NOMO-1 treated with DMSO at 0.1 percent for 48 hours (cell line): ENCODE measurements at regions not wholly inside any gene's neighbourhood (a gene's known extent, or its start where the extent isn't known, plus 50 kb on each side); places are given as distances from the start of the nearest gene placed in this dataset.
"Not testable (repeated sequence)": the region's sequence is repeated elsewhere in the genome, so short reads cannot be mapped to it uniquely, and the experiment has no call there.

Experiments used
- DNase-seq: peaks from one replicate; lab custom pipeline; 2025; ENCODE audit not compliant: unreplicated experiment; lab: John Stamatoyannopoulos, UW

GRCh38 chr18:49731860-49732311 lies 81.4 kb downstream of the ACAA2 start:
- no peak for DNase-seq

DNA sequence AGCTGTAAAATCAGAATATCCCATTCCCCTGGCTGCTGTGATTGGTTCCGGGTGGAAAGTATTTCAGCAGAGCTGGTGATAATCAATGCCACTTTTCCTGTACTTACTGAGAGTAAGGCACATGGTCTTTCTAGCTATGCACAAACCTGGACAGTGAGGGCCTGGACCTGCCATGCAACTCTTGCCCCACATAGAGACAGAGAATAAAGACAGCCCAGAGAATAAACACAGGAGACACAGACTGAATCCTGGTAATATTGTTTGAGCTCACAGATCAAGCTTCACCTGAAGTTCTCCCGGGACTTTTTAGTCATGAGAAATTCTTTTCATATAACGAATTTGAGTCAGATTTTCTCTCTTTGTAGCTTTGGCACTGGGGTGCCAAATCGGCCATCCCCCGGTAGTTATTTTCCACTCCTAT lies 81.9 kb downstream of the ACAA2 start:
- no peak for DNase-seq

- DNase-seq, result no peak
Measured at GRCh38 chr18:49730951-49731391, 82.4 kb downstream of the ACAA2 start.

DNA sequence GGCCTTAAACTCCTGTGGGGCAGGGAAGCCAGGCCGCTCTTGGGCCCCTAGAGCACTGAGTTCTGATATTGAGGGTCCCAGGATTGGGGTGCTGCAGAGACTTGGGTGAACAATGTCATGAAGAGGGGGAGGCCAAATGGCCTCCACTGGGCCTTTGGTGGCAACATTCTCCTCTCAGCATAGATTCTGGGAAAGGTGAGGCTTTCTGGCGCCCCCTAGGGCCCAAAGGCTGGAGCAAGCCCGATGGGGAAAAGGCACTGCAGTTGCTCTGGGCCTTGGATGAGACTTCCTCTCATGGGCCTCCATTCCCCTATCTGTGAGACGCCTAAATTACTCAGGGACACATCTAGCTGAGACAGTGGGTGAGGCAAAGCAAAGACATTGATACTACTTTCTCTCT lies 84.8 kb downstream of the ACAA2 start:
- DNase-seq, result peak; percentile 24

- no peak for DNase-seq
Measured at GRCh38 chr18:49727816-49728215, 85.5 kb downstream of the ACAA2 start.

GRCh38 chr18:49726675-49726963 lies 86.7 kb downstream of the ACAA2 start:
- DNase-seq, result no peak

DNA sequence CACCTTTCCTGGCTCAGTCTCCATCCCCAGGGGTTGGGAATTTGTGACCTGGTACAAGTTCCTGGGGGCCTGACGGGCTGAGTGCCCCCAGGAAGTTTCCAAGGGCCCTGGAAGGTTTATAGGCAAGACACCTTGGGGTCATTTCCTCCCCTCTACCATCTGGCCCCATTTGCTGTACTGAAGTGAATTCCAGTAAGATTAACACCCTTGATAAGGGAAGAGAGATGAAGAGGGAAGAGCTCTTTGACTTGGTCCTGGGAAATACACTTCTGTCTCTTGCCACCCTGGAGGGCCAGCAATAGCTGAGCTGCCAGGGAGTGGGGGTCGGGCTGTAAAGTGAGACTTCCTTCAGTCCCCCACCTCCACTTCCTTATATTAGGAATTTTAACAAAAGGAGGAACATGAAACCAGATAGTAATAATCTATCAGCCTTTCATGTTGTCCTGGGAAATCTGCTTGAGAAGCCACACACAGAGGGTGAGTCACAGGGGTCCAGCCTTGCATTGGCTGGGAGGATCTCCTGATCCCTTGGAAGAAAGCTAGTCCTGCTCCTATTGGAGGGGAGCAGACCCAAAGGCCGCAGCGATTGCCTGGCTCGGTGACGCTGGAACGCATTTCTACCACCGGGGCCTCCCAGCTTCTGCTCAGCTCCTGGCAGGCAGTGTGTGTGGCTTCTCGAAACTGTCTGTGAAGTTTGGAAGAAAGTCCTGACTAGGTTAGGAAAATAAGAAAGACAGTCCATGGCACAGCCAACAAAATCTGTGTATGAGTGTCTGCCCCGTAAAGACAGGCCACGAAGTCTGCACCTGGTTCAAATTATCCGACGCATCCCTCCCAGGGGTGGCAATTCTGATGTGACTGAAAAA lies 87.3 kb downstream of the ACAA2 start:
- DNase-seq, result no peak

- no peak for DNase-seq
Measured at GRCh38 chr18:49723648-49724180, 89.6 kb downstream of the ACAA2 start.

DNA sequence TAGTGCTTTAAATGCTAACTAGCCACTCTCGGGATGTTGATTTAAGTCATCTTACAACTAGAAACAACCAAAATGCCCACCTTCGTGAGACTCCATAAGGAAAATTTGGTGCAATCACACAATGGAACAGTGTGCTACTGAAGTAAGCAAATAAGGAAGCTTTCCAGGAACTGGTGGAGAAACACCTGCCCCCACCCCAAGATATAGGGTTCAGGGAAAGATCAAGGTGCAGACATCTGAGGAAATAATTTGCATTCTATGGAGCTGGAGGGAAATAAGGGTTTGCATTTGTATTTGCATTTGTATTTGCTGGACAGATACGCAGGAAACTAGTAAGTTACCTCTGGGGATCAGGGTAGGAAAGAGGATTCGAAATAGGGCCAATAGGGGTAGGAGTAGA lies 90.9 kb downstream of the ACAA2 start:
- DNase-seq, result no peak

DNA sequence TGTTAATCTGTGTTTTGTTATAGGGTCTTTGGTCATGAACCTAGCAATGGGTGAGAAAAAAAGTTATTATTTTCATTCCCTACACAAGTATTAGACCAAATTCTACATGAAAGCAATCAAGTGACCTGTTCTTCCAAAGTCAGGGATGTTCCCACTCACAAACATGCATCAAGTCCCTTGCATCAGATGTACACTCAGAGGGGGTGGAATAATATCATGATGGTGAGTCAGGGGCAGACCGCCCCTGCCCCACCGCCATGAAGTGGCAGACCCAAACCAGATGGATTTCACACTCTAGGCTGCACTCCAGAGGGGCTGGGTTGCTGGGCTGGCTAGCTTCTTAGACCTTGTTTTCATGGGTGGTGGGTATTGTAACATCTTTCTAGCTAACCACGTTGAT lies 91.4 kb downstream of the ACAA2 start:
- no peak for DNase-seq

DNA sequence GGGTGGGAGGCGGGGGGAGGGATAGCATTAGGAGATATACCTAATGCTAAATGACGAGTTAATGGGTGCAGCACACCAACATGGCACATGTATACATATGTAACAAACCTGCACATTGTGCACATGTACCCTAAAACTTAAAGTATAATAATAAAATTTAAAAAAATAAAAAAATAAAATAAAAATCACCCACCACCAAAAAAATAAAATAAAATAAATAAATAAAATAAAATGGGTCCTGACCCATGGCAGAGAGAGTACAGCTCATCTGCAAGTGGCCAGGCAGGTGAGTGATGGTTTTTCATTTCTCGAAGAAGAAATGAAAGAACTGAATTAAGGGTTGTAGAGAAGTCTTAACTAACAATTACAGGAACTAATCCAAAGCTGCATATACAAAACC lies 92.4 kb downstream of the ACAA2 start:
- not testable (repeated sequence) for DNase-seq

GRCh38 chr18:49717617-49718016 lies 95.7 kb downstream of the ACAA2 start:
- no peak for DNase-seq

DNA sequence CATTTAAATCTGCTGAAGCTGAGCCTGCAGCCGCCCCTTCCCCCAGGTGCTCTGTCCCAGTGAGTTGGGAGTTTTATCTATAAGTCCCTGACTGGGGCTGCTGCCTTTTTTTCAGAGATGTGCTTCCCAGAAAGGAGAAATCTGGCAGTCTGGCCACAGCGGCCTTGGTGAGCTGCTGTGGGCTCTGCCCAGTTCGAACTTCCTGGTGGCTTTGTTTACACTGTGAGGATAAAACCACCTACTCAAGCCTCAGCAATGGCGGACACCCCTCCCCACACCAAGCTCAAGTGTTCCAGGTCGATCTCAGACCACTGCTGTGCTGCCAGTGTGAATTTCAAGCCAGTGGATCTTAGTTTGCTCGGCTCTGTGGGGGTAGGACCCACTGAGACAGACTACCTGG lies 97.3 kb downstream of the ACAA2 start:
- no peak for DNase-seq

DNA sequence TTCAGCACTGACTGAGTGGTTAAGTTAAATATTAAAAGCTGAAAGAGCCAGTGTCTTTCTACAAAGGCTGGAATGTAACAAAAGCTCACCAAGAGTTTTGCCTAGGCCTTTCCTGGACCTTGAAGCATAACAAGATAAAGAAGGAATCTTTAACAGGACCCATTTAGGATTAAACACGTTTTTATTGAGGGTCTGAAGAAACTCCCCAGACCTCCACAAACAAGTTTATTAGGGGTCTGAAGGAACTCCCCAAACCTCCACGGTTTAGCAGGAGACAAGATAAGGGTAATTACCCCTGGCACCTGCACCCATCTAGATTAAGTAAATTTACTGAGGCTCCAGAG lies 104.0 kb downstream of the ACAA2 start:
- DNase-seq, result no peak

GRCh38 chr18:49708662-49709346 lies 104.5 kb downstream of the ACAA2 start:
- no peak for DNase-seq

- DNase-seq, result no peak
Measured at GRCh38 chr18:49707599-49707998, 105.7 kb downstream of the ACAA2 start.

- DNase-seq, result no peak
Measured at GRCh38 chr18:49704334-49704733, 109.0 kb downstream of the ACAA2 start.

- no peak for DNase-seq
Measured at GRCh38 chr18:49701190-49701589, 112.1 kb downstream of the ACAA2 start.

- no peak for DNase-seq
Measured at GRCh38 chr18:49699303-49699702, 114.0 kb downstream of the ACAA2 start.

GRCh38 chr18:49698525-49699025 lies 114.8 kb downstream of the ACAA2 start:
- DNase-seq, result no peak

DNA sequence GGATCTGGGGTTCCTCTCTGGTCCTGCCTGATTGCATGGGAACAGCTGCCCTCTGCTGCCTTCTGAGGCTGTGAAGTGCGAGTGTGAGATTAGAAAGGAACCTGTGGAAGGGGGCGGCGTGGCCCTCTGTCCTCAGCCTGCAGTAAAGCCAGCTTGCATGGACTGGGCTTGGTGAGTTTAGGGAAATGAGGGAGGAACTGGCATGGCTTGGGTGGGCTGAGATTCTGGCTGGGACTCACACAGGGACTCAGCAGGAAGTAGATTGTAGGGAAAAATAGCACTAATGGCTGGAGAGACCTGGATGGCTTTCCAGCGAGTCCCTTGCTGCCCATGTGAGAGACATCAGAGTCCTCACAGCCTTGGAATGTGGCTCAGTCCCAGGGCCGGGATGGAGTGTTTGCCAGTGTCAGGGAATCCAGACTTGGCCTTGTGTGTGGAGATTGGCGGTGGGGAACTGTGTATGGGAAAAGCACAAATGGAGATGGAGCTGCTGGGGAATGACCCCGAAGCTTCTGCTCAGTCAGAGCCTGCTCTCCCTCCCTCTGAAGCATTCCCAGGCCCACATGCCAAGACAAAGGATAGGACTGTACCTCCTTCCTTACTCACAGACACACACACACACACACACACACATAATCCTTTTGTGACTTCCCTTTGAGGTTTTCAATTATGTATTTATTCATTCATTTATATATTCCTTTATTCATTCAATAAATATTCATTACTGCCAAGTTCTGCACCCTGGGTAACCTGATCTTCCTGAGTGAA lies 115.4 kb downstream of the ACAA2 start:
- no peak for DNase-seq
